IPS-NIHi11 (cell line): ENCODE measurements at regions not wholly inside any gene's neighbourhood (a gene's known extent, or its start where the extent isn't known, plus 50 kb on each side); places are given as distances from the start of the nearest gene placed in this dataset.

ENCODE experiments used
- DNase-seq: peaks from one replicate; pipeline ENCODE4 v3.0.0; 2012; ENCODE audit warnings: mixed read lengths, low spot score

DNA sequence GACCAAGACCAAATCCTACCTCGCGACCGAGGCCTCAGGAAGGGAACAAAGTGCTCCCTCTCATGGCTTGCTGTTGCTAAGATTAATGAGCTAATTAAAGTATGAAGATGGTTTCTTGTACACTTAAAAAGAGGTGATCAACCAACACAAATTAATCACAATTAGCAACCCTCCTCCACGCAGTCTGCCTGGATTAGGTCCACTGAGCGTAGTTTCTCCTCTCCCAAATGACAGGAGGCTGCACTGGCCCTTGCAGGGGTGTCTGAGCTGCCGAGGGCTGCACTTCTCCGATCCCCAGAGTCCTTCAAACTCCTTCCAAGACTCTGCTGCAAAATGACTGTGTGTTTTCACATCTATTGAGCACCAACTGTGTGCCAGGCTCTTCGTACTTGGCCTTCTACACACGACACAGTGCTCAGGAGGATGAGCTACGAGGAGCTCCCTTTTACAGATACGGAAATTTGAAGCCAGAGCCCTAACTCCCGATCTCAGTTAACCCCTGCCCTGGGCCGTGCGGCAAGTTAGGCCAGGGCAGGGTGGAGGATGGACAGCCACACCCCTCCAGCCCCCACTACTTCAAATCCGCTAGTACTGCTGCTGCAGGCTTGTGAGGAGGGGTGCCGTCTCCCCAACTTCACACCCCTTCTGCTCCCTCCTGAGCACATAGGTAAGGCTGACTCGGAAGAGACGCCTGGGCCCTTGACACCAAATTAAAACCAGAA, 101.0 kb upstream of the LINGO1 start:
- no peak for DNase-seq

DNA sequence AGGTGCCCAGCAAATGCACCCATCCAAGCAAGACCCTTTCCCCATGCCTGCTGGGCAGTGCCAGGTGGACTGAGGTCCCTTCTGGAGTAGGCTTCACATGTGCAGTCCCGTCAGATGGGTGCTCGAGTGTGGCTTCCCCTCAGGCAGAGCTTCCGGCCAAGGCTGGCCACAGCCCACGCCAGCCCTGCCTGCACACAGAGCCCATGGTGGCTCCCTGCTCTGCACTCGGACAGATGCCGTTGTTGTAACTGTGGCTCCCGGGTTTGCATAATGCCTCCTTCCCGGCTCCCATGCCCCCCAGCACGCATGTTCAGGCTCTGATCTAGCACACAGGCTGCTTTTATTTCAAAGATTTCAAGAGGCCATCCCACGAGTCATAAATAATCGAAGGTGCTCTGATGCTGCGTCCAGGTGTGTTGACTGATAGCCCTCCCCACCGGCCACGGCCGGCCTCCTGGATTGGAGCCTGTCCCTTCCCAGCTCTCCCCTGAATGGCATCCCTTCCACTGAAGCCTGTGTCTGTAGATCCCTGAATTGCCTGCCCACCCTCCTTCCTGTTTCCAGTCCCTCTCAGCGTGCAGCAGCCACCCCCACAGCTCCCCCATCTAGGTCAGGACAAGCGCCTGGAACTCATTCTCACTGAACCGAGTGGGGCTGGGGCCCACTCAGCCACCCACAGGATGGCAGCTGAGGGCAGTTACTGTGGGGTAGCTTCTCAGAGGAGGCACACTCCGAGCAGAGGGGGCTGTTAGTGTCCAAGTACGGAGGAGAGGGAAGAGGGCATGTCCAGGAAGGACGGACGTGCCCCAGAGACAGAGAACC, 100.0 kb upstream of the LINGO1 start:
- DNase-seq, result no peak

DNA sequence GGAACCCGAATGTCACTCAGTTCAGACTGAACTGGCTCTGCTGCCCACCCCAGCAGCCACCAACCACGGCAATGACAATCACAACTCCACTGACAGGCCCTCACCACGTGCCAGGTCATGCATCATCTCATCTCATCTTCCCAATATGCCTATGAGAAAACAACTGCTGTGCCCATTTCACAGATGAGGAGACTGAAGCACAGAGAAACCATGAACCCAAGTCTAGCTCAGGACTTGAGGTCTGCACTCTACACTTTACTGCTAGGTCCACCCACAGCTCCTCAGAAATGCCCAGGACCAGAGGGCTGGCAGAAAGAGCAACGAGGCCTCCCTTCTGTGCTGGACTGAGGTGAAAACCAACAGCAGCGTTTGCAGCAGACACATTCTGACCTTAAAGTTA, 99.2 kb upstream of the LINGO1 start:
- no peak for DNase-seq

DNA sequence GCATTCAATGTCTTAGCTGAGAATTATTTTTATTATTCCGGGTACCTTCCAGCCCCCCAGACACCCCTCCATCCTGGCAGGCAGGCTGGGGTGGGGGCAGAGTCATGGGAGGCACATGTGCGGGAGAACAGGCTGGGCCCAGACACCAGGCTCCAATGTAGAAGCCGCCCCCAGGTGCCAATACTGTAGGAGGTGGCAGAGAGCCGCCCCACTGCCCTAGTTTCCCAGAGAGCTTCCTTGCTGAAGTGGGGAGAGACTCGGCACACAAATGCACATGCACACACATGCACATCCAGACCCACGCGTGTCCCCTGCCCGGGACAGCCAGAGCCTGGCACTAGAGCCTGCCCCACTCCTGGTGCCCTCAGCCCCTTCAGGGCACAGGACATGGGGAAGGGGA, 98.4 kb upstream of the LINGO1 start:
- DNase-seq, result no peak

DNA sequence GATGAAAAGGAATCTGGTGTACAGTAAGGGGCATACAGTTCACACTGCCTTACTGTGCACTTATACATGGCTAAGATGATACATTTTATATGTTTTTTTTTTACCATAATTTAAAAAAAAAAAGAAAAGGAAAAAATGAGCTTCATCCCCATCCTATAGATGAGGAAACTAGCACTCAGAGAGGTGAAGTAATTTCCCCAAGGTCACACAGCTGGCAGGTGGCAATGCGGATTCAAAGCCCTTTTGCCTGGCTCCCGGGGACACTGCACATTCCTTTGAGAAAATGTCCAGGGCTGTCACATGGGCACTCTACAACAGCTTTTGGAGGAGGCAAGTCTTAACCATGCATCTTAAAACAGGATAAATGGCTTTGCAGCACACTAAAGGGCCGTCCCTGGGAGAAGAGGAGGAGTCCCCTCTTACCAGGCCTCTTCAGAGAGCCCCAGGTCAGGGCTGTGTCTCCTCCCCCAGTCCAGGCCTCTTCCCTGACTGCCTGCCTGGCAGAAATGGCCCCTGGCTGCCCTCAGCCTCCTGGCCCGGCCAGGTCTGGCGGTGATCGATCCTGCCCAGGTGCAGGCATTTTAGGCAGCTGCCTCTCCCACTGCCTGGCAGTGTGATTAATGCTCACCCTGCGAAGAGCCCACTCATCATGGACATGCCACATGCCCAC, 95.1 kb upstream of the LINGO1 start:
- no peak for DNase-seq

GRCh38 chr15:77724715-77725114, 92.0 kb upstream of the LINGO1 start:
- DNase-seq, result no peak

DNA sequence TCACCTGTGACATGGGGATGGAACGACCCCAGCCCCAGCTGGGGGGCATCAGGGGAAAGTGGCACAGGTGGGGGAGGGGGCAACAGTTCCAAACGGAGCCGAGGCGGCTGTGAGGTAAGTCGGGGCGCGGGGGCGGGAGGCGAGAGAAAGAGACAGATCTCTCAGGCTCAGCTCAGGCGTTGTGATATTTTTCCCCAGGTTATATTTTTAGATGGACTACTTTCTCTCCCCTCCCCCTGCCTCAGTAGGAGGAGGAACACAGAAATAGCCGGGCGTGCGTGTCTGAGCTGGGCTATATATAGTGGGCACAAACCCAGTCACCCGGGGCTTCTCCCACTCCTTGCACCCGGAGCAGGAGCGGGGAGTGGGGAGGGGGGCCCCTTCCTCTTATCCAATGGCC, 91.0 kb upstream of the LINGO1 start:
- no peak for DNase-seq

- peak; percentile 56 for DNase-seq
Observed at GRCh38 chr15:77722759-77723460, 90.2 kb upstream of the LINGO1 start.

- DNase-seq, result no peak
Observed at GRCh38 chr15:77721963-77722362, 89.3 kb upstream of the LINGO1 start.

DNA sequence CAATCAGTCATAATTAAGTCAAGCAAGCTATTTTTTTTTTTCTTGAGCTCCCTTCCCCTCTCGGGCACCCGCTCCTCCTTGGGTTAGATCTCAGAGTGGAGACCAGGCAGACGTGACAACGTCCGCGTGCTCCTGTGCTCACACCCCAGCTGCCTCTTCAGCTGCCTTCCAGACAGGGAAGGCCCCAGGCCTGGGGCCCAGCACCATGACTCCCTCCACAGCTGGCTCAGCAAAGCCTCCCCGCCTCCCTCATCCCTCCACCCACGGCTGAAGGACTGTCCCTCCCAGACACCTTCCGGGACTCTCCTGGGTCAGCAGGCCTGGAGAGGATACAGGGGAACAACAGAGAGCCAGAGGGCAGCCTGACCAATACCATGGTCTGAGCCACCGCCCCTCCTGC, 87.9 kb upstream of the LINGO1 start:
- DNase-seq, result no peak

GRCh38 chr15:77720173-77720572, 87.5 kb upstream of the LINGO1 start:
- no peak for DNase-seq

DNA sequence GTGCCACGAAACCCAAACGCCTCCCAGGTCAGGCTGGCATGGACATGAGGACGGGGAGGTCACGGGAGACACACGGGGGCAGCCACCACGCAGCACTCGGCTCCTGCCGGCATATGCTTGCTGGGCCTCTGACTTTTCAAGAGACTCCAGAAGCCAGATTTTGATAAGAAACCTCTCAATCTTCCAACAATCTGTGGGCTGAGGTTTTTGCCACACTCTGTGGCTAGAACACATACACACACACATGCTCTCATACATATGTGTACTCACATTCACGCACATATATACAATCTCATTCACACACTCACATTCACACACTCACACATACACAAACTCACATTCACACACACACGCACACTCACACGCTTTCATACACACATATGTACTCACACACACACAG, 86.7 kb upstream of the LINGO1 start:
- DNase-seq, result no peak

DNA sequence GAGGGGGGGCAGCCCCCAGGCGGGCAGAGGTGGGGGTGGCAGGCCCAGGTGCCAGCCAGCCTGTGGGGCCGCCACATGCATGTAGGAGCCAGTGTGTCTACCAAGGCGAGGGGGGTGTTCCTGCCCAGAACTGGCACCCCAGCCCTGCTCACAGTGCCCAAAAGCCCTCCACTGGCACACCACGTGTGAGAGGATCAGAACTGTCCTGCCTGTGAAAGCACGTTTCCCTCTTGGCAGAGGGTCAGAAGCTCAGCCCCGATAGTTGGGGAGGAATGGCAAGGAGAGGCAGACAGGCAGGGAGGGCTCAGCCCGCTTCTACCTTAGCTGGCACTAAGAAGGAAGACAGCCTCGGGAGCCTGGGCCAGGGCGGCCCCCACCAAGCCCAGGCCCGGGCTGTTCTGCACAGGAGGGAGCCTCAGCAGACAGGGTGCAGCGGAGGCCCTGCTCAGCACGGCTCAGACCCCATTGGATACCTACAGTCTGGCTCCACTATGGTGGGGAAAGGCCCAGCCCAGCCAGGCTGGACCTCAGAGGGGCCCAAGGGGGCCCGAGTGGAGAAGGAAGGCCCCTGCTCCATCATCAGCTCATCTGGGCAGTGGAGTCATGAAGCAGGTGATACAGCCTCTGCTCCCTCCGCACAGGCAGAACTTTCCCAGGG, 84.8 kb upstream of the LINGO1 start:
- no peak for DNase-seq

GRCh38 chr15:77716632-77717332, 84.1 kb upstream of the LINGO1 start:
- no peak for DNase-seq

GRCh38 chr15:77715860-77716259, 83.1 kb upstream of the LINGO1 start:
- no peak for DNase-seq

DNA sequence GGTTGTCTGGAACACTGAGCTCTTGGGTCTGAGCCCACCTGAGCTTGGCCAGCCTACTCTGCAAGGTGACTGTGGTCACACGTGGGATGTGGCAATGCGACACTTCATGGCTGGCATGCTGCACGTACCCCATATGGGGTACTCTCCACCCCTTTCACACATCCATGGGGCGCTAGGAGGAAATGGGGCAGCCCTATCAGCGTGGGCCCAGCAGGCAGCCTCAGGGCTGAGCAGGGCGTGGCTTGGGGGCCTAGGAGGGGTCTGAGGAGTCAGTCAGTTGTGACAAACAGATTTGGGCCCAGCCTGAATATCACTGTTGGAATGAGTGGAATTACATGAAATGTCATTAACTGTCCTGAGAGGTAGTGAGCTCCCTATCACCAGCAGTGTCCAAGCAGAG, 82.3 kb upstream of the LINGO1 start:
- DNase-seq, result no peak

- DNase-seq, result no peak
Observed at GRCh38 chr15:77714555-77714954, 81.8 kb upstream of the LINGO1 start.

DNA sequence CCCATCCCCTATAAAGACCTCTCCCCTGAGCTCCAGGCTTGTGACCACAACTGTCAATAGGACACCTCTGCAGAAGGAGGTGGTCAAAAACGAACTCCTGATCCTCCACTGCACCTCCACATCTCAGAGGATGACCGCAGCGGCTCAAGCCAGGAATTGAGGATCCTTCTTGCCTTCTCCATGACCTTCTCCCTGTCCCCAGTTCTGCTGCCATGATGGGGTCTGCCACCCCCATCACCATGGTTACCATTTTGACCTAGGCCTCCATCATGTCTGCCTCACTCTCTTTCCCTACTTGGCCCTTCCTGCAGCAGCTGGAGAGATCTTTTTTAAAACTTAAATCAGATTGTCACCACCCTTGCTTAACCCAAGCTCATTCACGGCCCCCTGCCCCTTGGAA, 81.3 kb upstream of the LINGO1 start:
- no peak for DNase-seq

DNA sequence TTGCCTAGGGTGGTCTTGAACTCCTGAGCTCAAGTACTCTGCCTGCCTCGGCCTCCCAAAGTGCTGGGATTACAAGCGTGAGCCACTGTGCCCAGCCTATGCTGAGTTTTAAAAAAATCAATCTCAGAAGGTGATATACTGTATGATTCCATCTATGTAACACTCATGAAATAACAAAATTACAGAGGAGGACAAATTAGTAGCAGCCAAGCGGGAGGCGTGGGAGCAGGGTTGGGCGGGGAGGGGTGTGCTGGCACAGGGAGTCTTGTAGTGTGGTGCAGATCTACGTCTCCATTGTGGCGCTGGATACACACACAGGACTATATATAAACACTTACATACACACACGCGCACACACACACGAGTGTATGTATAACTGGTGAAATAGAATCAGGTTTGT, 80.6 kb upstream of the LINGO1 start:
- no peak for DNase-seq

DNA sequence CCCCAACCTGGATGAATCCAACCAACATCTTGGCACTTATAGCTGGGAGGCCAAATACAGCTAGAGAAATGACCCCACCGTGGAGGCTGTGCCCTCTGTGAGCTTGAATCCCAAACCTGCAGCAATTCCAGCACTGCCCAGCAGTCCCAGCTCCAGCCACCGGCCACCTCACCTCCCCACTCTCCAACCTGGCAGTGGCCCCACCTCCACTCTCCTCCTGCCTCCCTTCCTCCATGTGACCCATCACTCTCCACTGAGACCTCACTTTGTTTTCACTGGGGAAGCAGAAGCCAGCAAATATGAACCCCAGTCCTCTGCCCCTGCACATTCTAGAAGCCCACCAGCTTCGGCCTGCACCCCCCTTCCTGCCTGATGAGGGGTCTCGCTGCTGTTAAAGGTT, 79.7 kb upstream of the LINGO1 start:
- DNase-seq, result no peak

DNA sequence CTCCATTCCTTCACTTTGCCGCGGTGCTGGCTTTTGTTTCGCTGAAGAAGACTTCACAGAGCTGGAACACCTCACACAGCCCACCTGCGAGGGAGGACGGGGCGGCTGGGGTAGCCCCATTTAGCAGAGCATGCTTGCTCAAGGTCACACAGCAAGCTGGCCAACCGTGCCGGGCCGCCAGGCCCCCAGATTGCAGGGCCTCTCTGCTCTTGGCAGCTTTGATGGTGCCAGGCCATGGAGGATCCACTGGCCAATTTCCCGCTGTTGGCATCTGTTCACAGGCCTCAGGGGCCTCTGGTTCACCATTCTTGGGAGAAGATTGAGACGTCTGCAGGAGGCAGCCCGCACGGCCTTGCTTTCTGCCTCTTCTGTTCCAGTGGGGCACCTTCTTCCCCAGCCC, 77.9 kb upstream of the LINGO1 start:
- DNase-seq, result no peak
